ENCODE measurements at regions not wholly inside any gene's neighbourhood (a gene's known extent, or its start where the extent isn't known, plus 50 kb on each side); places are given as distances from the start of the nearest gene placed in this dataset.

- TF ChIP-seq CTCF (IDR thresholded peaks at IDR 0.05) (no peak), REST (IDR thresholded peaks at IDR 0.05; ENCODE audit: insufficient read depth in 1 of 2, low read depth in 2 of 2, low read length in 1 of 2) (no peak), POLR2AphosphoS5 (IDR thresholded peaks at IDR 0.05; ENCODE audit: low read depth, low read length) (no peak)
Measured at GRCh38 chr11:112658431-112658878, 302.8 kb upstream of the NCAM1 start.
